H1 (cell line): ENCODE measurements at regions not wholly inside any gene's neighbourhood (a gene's known extent, or its start where the extent isn't known, plus 50 kb on each side); places are given as distances from the start of the nearest gene placed in this dataset.

Experiments used
- CTCF ChIA-PET: fragments of 300-600 bp; sonication (Branson Sonifier 250); formaldehyde crosslinking; loops from one replicate; lab custom pipeline; 2021; ENCODE audit not compliant: partially characterized antibody; lab: Charles Lee
- POLR2A ChIA-PET: fragments of 300-600 bp; sonication (Branson Sonifier 250); formaldehyde crosslinking; loops from one replicate; lab custom pipeline; 2021; ENCODE audit warnings: inconsistent platforms; ENCODE audit not compliant: partially characterized antibody; lab: Charles Lee
- DNase-seq, 2 experiments: peaks; one replicate each; pipeline versions ENCODE4 v3.0.0 to v3.0.0-alpha.2; 2010 to 2022; ENCODE audit warnings: low spot score in 2 of 2, low read depth in 1 of 2, mixed read lengths in 1 of 2
- FAIRE-seq: peaks from 2 replicates; lab custom pipeline; 2011; peaks lifted over from hg19 to GRCh38; lab: Jason Lieb, UNC
- H2AFZ ChIP-seq: 2 replicates; pipeline ENCODE4 v1.8.1; 2012; ENCODE audit warnings: low read length, inconsistent platforms
- H2AK5ac ChIP-seq: 2 replicates; pipeline ENCODE4 v1.6.1; 2013; ENCODE audit warnings: low read depth, low read length
- H2BK120ac ChIP-seq: replicated peaks from 2 replicates; pipeline ENCODE3; 2013; ENCODE audit warnings: low read depth, low read length, inconsistent platforms
- H2BK12ac ChIP-seq: 2 replicates; pipeline ENCODE4 v1.6.1; 2013; ENCODE audit warnings: low read depth, low read length
- H2BK15ac ChIP-seq: 2 replicates; pipeline ENCODE4 v1.6.1; 2013; ENCODE audit warnings: low read length
- H2BK20ac ChIP-seq: 2 replicates; pipeline ENCODE4 v1.6.1; 2013; ENCODE audit warnings: low read length
- H2BK5ac ChIP-seq: 2 replicates; pipeline ENCODE4 v1.6.1; 2013; ENCODE audit warnings: low read depth, low read length
- H3K14ac ChIP-seq: 2 replicates; pipeline ENCODE4 v1.6.1; 2013; ENCODE audit warnings: inconsistent platforms; ENCODE audit not compliant: insufficient read length
- H3K18ac ChIP-seq: 2 replicates; pipeline ENCODE4 v1.6.1; 2013; ENCODE audit warnings: low read length; ENCODE audit errors: extremely low read depth
- H3K23ac ChIP-seq: 2 replicates; pipeline ENCODE4 v1.6.1; 2013; ENCODE audit warnings: inconsistent platforms; ENCODE audit not compliant: insufficient read length
- H3K23me2 ChIP-seq: 2 replicates; pipeline ENCODE4 v1.6.1; 2013; ENCODE audit warnings: low read depth, low read length
- H3K27ac ChIP-seq: 2 replicates; pipeline ENCODE4 v1.6.1; 2011; ENCODE audit warnings: low read depth, low read length, inconsistent platforms
- H3K27me3 ChIP-seq, 4 experiments: replicated peaks in 1 of 4; 1 replicate in 1 of 4; 2 replicates in 3 of 4; pipeline versions ENCODE4 v1.6.1 to v1.8.1; 2011 to 2013; ENCODE audit warnings: low read length in 3 of 4, mild to moderate bottlenecking in 3 of 4, inconsistent platforms in 2 of 4, mixed read lengths in 2 of 4, moderate library complexity in 1 of 4; ENCODE audit not compliant: control insufficient read depth in 3 of 4, insufficient read depth in 3 of 4; ENCODE audit errors: extremely low read depth in 1 of 4
- H3K36me3 ChIP-seq, 4 experiments: 2 replicates each; pipeline versions ENCODE4 v1.6.1 to v1.8.1; 2011 to 2013; ENCODE audit warnings: mild to moderate bottlenecking in 4 of 4, low read length in 3 of 4, moderate library complexity in 2 of 4, control low read depth in 1 of 4, inconsistent platforms in 1 of 4; ENCODE audit not compliant: insufficient read depth in 4 of 4, control insufficient read depth in 2 of 4
- H3K4ac ChIP-seq: replicated peaks from 2 replicates; pipeline ENCODE3; 2013; ENCODE audit warnings: low read length, low read depth, mixed read lengths, inconsistent platforms; ENCODE audit not compliant: insufficient read length
- H3K4me1 ChIP-seq, 4 experiments: replicated peaks in 1 of 4; 1 replicate in 1 of 4; 2 replicates in 3 of 4; pipeline versions ENCODE4 v1.6.1 to v1.8.1; 2011 to 2013; ENCODE audit warnings: low read length in 3 of 4, inconsistent platforms in 2 of 4, mixed read lengths in 1 of 4; ENCODE audit not compliant: insufficient read depth in 4 of 4, control insufficient read depth in 3 of 4
- H3K4me2 ChIP-seq, 2 experiments: 2 replicates each; pipeline versions ENCODE4 v1.6.1 to v1.8.1; 2011 to 2013; ENCODE audit warnings: low read depth in 2 of 2, low read length in 2 of 2, control low read depth in 1 of 2, inconsistent platforms in 1 of 2, mild to moderate bottlenecking in 1 of 2; ENCODE audit not compliant: insufficient read depth in 1 of 2
- H3K4me3 ChIP-seq, 4 experiments: fragments of 200-600, 300-600 bp in 1 of 4; sonication (generic), shearing (Covaris generic), sonication (Bioruptor Twin) in 1 of 4; 2 replicates each; pipeline versions ENCODE4 v1.5.1 to v1.8.1; 2011 to 2016; ENCODE audit warnings: low read length in 4 of 4, low read depth in 3 of 4, control low read depth in 2 of 4, inconsistent platforms in 2 of 4, mild to moderate bottlenecking in 2 of 4, mixed read lengths in 1 of 4, moderate library complexity in 1 of 4; ENCODE audit not compliant: insufficient read depth in 2 of 4; ENCODE audit errors: extremely low read depth in 1 of 4
- H3K56ac ChIP-seq: replicated peaks from 2 replicates; pipeline ENCODE3; 2013; ENCODE audit warnings: low read depth, mild to moderate bottlenecking, mixed read lengths, low read length, inconsistent platforms; ENCODE audit not compliant: insufficient read length
- H3K79me1 ChIP-seq: 2 replicates; pipeline ENCODE4 v1.6.1; 2013; ENCODE audit warnings: low read depth, low read length, control low read depth
- H3K79me2 ChIP-seq, 2 experiments: 2 replicates each; pipeline versions ENCODE4 v1.6.1 to v1.8.1; 2012 to 2013; ENCODE audit warnings: low read length in 2 of 2, mild to moderate bottlenecking in 2 of 2, inconsistent platforms in 1 of 2; ENCODE audit not compliant: insufficient read depth in 2 of 2, control insufficient read depth in 1 of 2
- H3K9ac ChIP-seq, 4 experiments: replicated peaks in 1 of 4; 1 replicate in 1 of 4; 2 replicates in 3 of 4; pipeline versions ENCODE4 v1.6.1 to v1.8.1; 2011 to 2013; ENCODE audit warnings: low read depth in 3 of 4, low read length in 3 of 4, control low read depth in 2 of 4, mild to moderate bottlenecking in 2 of 4, moderate library complexity in 2 of 4, inconsistent platforms in 1 of 4; ENCODE audit errors: extremely low read depth in 1 of 4
- H3K9me3 ChIP-seq, 2 experiments: 2 replicates each; pipeline versions ENCODE4 v1.6.1 to v1.8.1; 2012 to 2013; ENCODE audit warnings: mild to moderate bottlenecking in 2 of 2, moderate library complexity in 2 of 2, control low read depth in 1 of 2, inconsistent platforms in 1 of 2, low read depth in 1 of 2, low read length in 1 of 2, mixed read lengths in 1 of 2; ENCODE audit not compliant: insufficient read depth in 2 of 2
- H4K20me1 ChIP-seq, 2 experiments: replicated peaks in 1 of 2; 2 replicates each; pipeline versions ENCODE3 to v1.8.1; 2011 to 2013; ENCODE audit warnings: inconsistent platforms in 2 of 2, low read length in 2 of 2, mild to moderate bottlenecking in 1 of 2; ENCODE audit not compliant: insufficient read depth in 2 of 2, control insufficient read depth in 1 of 2
- H4K5ac ChIP-seq: 2 replicates; pipeline ENCODE4 v1.6.1; 2013; ENCODE audit warnings: low read length, low read depth, mixed read lengths, inconsistent platforms; ENCODE audit not compliant: insufficient read length
- H4K8ac ChIP-seq: 2 replicates; pipeline ENCODE4 v1.8.0; 2013; ENCODE audit warnings: mild to moderate bottlenecking, moderate library complexity, low read length, inconsistent platforms; ENCODE audit not compliant: insufficient read depth; ENCODE audit errors: extremely low read depth
- H4K91ac ChIP-seq: replicated peaks from 2 replicates; pipeline ENCODE3; 2013; ENCODE audit warnings: low read length, mixed read lengths, inconsistent platforms; ENCODE audit not compliant: insufficient read length
- TAF7 ChIP-seq: optimal IDR thresholded peaks from 2 replicates; pipeline ENCODE3; 2011; ENCODE audit warnings: low read depth, mild to moderate bottlenecking, inconsistent platforms, low read length, moderate library complexity, borderline replicate concordance
- WGBS, 2 experiments: shearing (Covaris generic) in 1 of 2; methylation state at CpG; one replicate each; pipeline versions ENCODE4 v1.1.6 to v1.1.7; 2013 to 2015; ENCODE audit warnings: low lambda C conversion rate in 2 of 2, mixed read lengths in 2 of 2, inconsistent platforms in 1 of 2, low coverage in 1 of 2, missing lambda C conversion rate in 1 of 2; ENCODE audit not compliant: insufficient replicate concordance in 2 of 2, insufficient coverage in 1 of 2, insufficient read length in 1 of 2; ENCODE audit errors: extremely low coverage in 1 of 2, missing lambda C conversion rate in 1 of 2; 5-methylcytosine and 5-hydroxymethylcytosine counted together
- TF ChIP-seq, protein P1 (sequence below): IDR thresholded peaks from 2 replicates; pipeline ENCODE4 v1.6.1; 2012; ENCODE audit warnings: inconsistent platforms

DNA sequence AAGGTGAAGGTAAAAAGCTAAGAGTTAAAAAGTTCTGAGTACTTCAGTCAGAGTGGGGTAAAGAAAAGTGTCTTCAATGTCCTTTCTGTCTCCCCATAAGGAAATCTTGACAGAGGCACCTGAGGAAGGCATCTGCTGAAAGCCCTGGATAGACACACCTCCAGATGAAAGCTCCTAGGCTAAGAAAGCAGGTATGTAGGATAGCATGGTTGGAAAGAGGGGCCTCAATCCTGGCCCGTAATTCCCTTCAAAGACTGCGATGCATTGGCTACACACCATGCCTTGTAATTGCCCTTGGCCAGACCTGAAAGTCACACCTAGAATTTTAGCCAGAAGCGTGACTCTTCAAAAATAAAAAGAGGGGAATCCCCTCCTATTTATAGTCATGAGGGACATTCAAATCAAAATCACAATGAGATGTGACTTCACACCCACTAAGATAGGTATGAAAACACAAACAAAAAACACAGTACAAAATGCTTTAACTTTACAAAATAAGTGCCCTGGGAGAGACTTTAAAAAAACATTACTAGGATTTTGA, 809.7 kb downstream of the IPMK start:
- Histone ChIP-seq H3K79me1 (no peaks in the 10 kb centered on the region), H2AK5ac (no peak overlapping the region), H4K8ac (no peak overlapping the region), H3K23me2 (no peaks in the 10 kb centered on the region), H4K20me1 (no peaks in the 10 kb centered on the region), H3K56ac (no peak overlapping the region), H4K91ac (no peak overlapping the region), H2AFZ (peak overlapping the region; percentile 49; the same call in 1 of the 2 replicates), H3K4me1 (peaks cover 0 to 6% (median 3%) of the 10 kb centered on the region in 4 experiments; a peak in 3 of 7 replicates), H3K27me3 (no peaks in the 10 kb centered on the region), H3K18ac (no peak overlapping the region), H2BK15ac (no peak overlapping the region), H3K27ac (no peak overlapping the region), H3K36me3 (no peaks in the 10 kb centered on the region), H4K5ac (no peak overlapping the region), H3K9ac (no peak overlapping the region), H3K4me2 (0 out of 4 replicates have a peak overlapping the region, but pooled peaks of 1 of the 2 experiments have one; percentile 19), H3K23ac (no peak overlapping the region), H3K4me3 (no peak overlapping the region), H2BK12ac (no peak overlapping the region), H3K9me3 (no peaks in the 10 kb centered on the region), H2BK120ac (no peak overlapping the region), H3K4ac (no peak overlapping the region), H3K14ac (no peak overlapping the region)
- 81% methylated on average over 3 of the region's 3 CpGs; no CpG with 5 or more reads in 1 of the 2 experiments for WGBS, 2 experiments
- POLR2A ChIA-PET = no interaction called here
- no peak for FAIRE-seq
- TF ChIP-seq TAF7 = no peak
- TF ChIP-seq, protein P1, sequence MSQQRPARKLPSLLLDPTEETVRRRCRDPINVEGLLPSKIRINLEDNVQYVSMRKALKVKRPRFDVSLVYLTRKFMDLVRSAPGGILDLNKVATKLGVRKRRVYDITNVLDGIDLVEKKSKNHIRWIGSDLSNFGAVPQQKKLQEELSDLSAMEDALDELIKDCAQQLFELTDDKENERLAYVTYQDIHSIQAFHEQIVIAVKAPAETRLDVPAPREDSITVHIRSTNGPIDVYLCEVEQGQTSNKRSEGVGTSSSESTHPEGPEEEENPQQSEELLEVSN = 0 out of 2 replicates have a peak, but pooled peaks have one; percentile 15
- TF ChIP-seq, all 59 proteins: peak for 1
- H3K79me2 ChIP-seq = no peaks in the 10 kb centered on the region
- CTCF ChIA-PET = interaction anchor here (0.9 kb wide), 1 partner anchor 9 kb away, joined by 3 read pairs; no protein-coding TSS in a partner anchor
- DNase-seq = no peak
- no peak overlapping the region for H2BK20ac ChIP-seq
- H2BK5ac ChIP-seq = no peak overlapping the region
